ENCODE measurements at regions not wholly inside any gene's neighbourhood (a gene's known extent, or its start where the extent isn't known, plus 50 kb on each side); places are given as distances from the start of the nearest gene placed in this dataset.

- H3K4me1 ChIP-seq, result peaks cover 10 to 14% (median 12%) of the 10 kb centered on the region in 3 donors
- DNase-seq (peak in 5 of 6 donors; percentile 71 to 93 (median 88)), ATAC-seq (peak; percentile 95 to 97 (median 96)), FAIRE-seq (peak; percentile 34)
- H3K36me3 ChIP-seq, result no peaks in the 10 kb centered on the region
- intact Hi-C loops (cut with DNase I), result no loop called here
- no peak overlapping the region for H3K4me3 ChIP-seq
- no peaks in the 10 kb centered on the region for H3K9me3 ChIP-seq
- no peak for TF ChIP-seq CTCF (IDR thresholded peaks at IDR 0.05)
- peak overlapping the region in 3 of 4 donors; percentile 20 to 73 (median 58) for H3K27ac ChIP-seq
- 39 to 47% methylated on average over 5 of the region's 5 CpGs for WGBS, 2 donors
- no peaks in the 10 kb centered on the region for H3K27me3 ChIP-seq
Observed at GRCh38 chr6:109308018-109308492, 74.2 kb downstream of the CD164 start.

GRCh38 chr6:109306733-109307132, 75.5 kb downstream of the CD164 start:
- H3K4me1 ChIP-seq, result peaks cover 10 to 14% (median 12%) of the 10 kb centered on the region in 3 donors
- no peak overlapping the region for H3K4me3 ChIP-seq
- DNase-seq (no peak), ATAC-seq (no peak), FAIRE-seq (no peak)
- intact Hi-C loops (cut with DNase I), result no loop called here
- no peak overlapping the region for H3K27ac ChIP-seq
- H3K9me3 ChIP-seq, result no peaks in the 10 kb centered on the region
- no peaks in the 10 kb centered on the region for H3K36me3 ChIP-seq
- 97 to 100% methylated on average over 2 of the region's 2 CpGs for WGBS, 2 donors
- H3K27me3 ChIP-seq, result no peaks in the 10 kb centered on the region
- no peak for TF ChIP-seq CTCF (IDR thresholded peaks at IDR 0.05)

GRCh38 chr6:109305028-109305427, 77.2 kb downstream of the CD164 start:
- DNase-seq (no peak), ATAC-seq (no peak), FAIRE-seq (no peak)
- TF ChIP-seq CTCF (IDR thresholded peaks at IDR 0.05), result no peak
- intact Hi-C loops (cut with DNase I), result no loop called here
- Histone ChIP-seq H3K36me3 (no peaks in the 10 kb centered on the region), H3K9me3 (no peaks in the 10 kb centered on the region), H3K27me3 (no peaks in the 10 kb centered on the region), H3K27ac (no peak overlapping the region), H3K4me1 (peaks cover 10 to 23% (median 23%) of the 10 kb centered on the region in 3 donors), H3K4me3 (no peak overlapping the region)

GRCh38 chr6:109304284-109305015, 77.8 kb downstream of the CD164 start:
- no peak for TF ChIP-seq CTCF (IDR thresholded peaks at IDR 0.05)
- Histone ChIP-seq H3K9me3 (no peaks in the 10 kb centered on the region), H3K4me1 (peaks cover 10 to 27% (median 27%) of the 10 kb centered on the region in 3 donors), H3K4me3 (no peak overlapping the region), H3K27ac (peak overlapping the region in 2 of 4 donors; percentile 27 to 42), H3K36me3 (no peaks in the 10 kb centered on the region), H3K27me3 (no peaks in the 10 kb centered on the region)
- DNase-seq, result no peak
- peak in 2 of 4 donors; percentile 3 for ATAC-seq
- no peak for FAIRE-seq
- 21 to 22% methylated on average over 3 of the region's 3 CpGs for WGBS, 2 donors
- intact Hi-C loops (cut with DNase I), result no loop called here
